Psoas muscle (tissue), 7 donors: ENCODE measurements at regions not wholly inside any gene's neighbourhood (a gene's known extent, or its start where the extent isn't known, plus 50 kb on each side); places are given as distances from the start of the nearest gene placed in this dataset.

Source experiments
- ATAC-seq, 4 donors: fragments of 200-7000 bp; cut with Tn5 transposase; one replicate each; pipeline ENCODE4 v1.9.1; 2020; ENCODE audit warnings: moderate library complexity in 3 of 4, mild to moderate bottlenecking in 2 of 4
- DNase-seq, 2 donors: peaks; one replicate each; pipeline ENCODE4 v3.0.0-alpha.2; 2020
- H3K27ac ChIP-seq: fragments of 200-600 bp; one replicate; pipeline ENCODE4 v1.8.0; 2022
- H3K27me3 ChIP-seq, 3 donors: fragments of 200-600 bp in 1 of 3; one replicate each; pipeline versions ENCODE4 v1.6.1 to v1.8.0; 2013 to 2022; ENCODE audit warnings: low read length in 2 of 3, mild to moderate bottlenecking in 2 of 3, moderate library complexity in 1 of 3; ENCODE audit not compliant: insufficient read depth in 3 of 3
- H3K36me3 ChIP-seq, 2 donors: fragments of 200-600 bp in 1 of 2; one replicate each; pipeline versions ENCODE4 v1.6.1 to v1.8.0; 2013 to 2022; ENCODE audit warnings: low read depth in 1 of 2, mild to moderate bottlenecking in 1 of 2, moderate library complexity in 1 of 2; ENCODE audit not compliant: insufficient read depth in 1 of 2
- H3K4me1 ChIP-seq: fragments of 200-600 bp; one replicate; pipeline ENCODE4 v1.8.0; 2022
- H3K4me3 ChIP-seq: fragments of 200-600 bp; one replicate; pipeline ENCODE4 v1.8.0; 2022; ENCODE audit warnings: mild to moderate bottlenecking
- H3K9me3 ChIP-seq: fragments of 200-600 bp; one replicate; pipeline ENCODE4 v1.8.0; 2022
- WGBS, 3 donors: extraction: QIAGEN DNeasy Blood & Tissue Kit; methylation state at CpG; one replicate each; pipeline versions ENCODE4 v1.1.6 to v1.1.7; 2013; 5-methylcytosine and 5-hydroxymethylcytosine counted together
- intact Hi-C, 2 donors: fragments of 100-400 bp; cut with DNase I; formaldehyde crosslinking; loops; one replicate each; pipeline versions ENCODE4 v1.11.0 to v1.14.2; 2022
- TF ChIP-seq, protein P1 (sequence below): fragments of 200-600 bp; IDR thresholded peaks from one replicate; pipeline ENCODE4 v1.8.0; 2022; ENCODE audit warnings: antibody characterized with exemption
- donor health status: healthy with polysubstance abuse.
- donor health status: DM: no; HTN: no; CAD: no; lungs with moderate emphysema.
- donor health status: Bipolar disorder and iron deficiency.
- donor health status: healthy.
- donor health status: DM: yes; HTN: yes; CAD: no.
- donor health status: DM: no; HTN: no; CAD: no.
- donor health status: DM: yes; HTN: yes; CAD: no.

DNA sequence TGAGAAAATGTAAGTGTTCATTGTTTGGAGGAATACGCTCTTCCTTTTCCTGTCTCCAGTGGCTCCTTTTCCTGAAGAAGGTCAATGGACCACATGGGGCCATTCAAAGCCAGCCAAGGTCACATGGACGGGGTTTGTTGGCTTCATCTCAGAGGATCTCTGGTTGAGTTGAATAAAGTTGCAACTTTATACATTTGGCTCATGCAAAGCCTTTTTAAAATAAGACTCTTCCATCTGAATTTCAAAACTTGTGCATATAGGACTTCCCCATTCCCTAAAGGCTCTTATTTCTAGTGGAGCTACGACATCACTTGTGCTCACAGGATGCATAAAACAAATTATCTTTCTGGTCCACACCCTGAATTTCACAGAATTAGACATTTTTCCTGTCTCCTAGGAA is 235.5 kb downstream of the CMPK2 start:
- no peaks in the 10 kb centered on the region for H3K9me3 ChIP-seq
- TF ChIP-seq, protein P1, sequence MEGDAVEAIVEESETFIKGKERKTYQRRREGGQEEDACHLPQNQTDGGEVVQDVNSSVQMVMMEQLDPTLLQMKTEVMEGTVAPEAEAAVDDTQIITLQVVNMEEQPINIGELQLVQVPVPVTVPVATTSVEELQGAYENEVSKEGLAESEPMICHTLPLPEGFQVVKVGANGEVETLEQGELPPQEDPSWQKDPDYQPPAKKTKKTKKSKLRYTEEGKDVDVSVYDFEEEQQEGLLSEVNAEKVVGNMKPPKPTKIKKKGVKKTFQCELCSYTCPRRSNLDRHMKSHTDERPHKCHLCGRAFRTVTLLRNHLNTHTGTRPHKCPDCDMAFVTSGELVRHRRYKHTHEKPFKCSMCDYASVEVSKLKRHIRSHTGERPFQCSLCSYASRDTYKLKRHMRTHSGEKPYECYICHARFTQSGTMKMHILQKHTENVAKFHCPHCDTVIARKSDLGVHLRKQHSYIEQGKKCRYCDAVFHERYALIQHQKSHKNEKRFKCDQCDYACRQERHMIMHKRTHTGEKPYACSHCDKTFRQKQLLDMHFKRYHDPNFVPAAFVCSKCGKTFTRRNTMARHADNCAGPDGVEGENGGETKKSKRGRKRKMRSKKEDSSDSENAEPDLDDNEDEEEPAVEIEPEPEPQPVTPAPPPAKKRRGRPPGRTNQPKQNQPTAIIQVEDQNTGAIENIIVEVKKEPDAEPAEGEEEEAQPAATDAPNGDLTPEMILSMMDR, result no peak
- DNase-seq (no peak), ATAC-seq (no peak)
- intact Hi-C loops, result no loop called here
- H3K4me1 ChIP-seq, result no peaks in the 10 kb centered on the region
- H3K27ac ChIP-seq, result no peak overlapping the region
- WGBS, 3 donors, result 48 to 50% (median 49%) methylated on average over 3 of the region's 3 CpGs
- H3K27me3 ChIP-seq, result no peaks in the 10 kb centered on the region
- H3K36me3 ChIP-seq, result no peaks in the 10 kb centered on the region
- no peak overlapping the region for H3K4me3 ChIP-seq

- peaks cover 0 to 2% (median 0%) of the 10 kb centered on the region in 3 donors for H3K27me3 ChIP-seq
- TF ChIP-seq, protein P1, result no peak
- H3K4me1 ChIP-seq, result no peaks in the 10 kb centered on the region
- WGBS, 3 donors, result 36 to 53% (median 52%) methylated on average over 1 of the region's 1 CpG
- no peak for DNase-seq
- no peak for ATAC-seq
- intact Hi-C loops, result no loop called here
- H3K27ac ChIP-seq, result no peak overlapping the region
- H3K36me3 ChIP-seq, result no peaks in the 10 kb centered on the region
- no peaks in the 10 kb centered on the region for H3K9me3 ChIP-seq
- H3K4me3 ChIP-seq, result no peak overlapping the region
Observed at GRCh38 chr2:6635296-6635695, 230.4 kb downstream of the CMPK2 start.

DNA sequence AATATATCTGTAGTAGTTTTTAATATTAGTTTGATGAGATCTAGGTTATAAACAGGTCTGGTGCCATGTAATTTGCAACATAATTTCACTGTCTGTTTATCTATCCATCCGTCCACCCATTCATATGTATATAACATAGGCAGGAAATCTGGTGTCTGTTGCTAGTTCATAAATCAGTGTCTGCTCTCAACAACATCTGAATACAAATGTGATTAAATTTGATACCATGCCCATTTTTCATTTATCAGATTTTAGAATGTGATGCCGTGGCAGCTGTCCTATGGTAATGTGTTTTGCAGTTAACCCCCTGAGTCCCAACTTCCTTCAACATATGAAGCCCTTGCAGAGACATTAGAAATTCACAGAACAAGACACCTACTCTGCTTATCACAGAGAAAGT is 228.4 kb downstream of the CMPK2 start:
- no peak for DNase-seq
- Histone ChIP-seq H3K27me3 (peaks cover 0 to 2% (median 0%) of the 10 kb centered on the region in 3 donors), H3K27ac (no peak overlapping the region), H3K36me3 (no peaks in the 10 kb centered on the region), H3K4me3 (no peak overlapping the region), H3K9me3 (no peaks in the 10 kb centered on the region), H3K4me1 (no peaks in the 10 kb centered on the region)
- WGBS, 3 donors, result 43 to 52% (median 50%) methylated on average over 2 of the region's 2 CpGs
- TF ChIP-seq, protein P1, result no peak
- ATAC-seq, result no peak
- intact Hi-C loops, result no loop called here

DNA sequence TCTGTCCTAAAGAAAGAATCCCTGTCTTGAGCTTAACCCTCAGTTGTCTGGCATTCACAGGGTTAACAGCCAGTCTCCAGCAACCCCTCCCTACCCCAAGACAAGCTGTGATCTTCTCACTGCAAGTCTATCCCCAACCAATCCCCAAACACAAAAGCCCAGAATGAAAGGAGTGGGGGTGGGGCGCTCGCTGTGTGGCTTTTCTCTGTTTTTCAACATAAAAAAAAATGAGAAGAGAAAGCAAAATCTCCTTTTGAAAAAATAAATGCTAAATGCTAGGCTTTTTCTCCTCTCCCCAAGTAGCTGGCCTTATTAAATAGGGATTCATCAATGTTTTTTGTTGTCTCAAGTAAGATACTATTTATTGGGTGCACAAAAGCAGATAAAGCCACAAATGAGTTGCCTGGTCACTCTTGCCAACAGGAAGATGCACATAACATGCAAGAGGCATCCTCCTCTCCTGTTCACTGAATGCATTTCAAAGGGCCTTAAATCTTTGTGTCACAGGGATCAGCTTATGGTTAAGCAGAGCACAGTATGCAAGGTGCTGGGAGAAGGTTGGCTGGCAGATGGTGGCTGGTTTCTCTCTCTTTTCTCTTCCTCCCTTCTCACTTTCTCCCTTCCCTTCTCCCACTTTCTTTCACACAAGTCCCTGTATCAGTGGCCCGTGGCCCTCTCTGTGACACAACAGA is 225.6 kb downstream of the CMPK2 start:
- ATAC-seq (no peak), DNase-seq (no peak)
- H3K36me3 ChIP-seq, result no peaks in the 10 kb centered on the region
- 56 to 65% (median 58%) methylated on average over 3 of the region's 3 CpGs for whole genome bisulfite sequencing, 3 donors
- H3K27me3 ChIP-seq, result peaks cover 0 to 2% (median 0%) of the 10 kb centered on the region in 3 donors
- H3K4me3 ChIP-seq, result no peak overlapping the region
- H3K9me3 ChIP-seq, result no peaks in the 10 kb centered on the region
- TF ChIP-seq, protein P1, result no peak
- no peak overlapping the region for H3K27ac ChIP-seq
- H3K4me1 ChIP-seq, result no peaks in the 10 kb centered on the region
- intact Hi-C loops, result no loop called here

- intact Hi-C loops, result no loop called here
- DNase-seq (no peak), ATAC-seq (no peak)
- TF ChIP-seq, protein P1, result no peak
- 83 to 84% (median 83%) methylated on average over 1 of the region's 1 CpG for WGBS, 3 donors
- Histone ChIP-seq H3K36me3 (no peaks in the 10 kb centered on the region), H3K9me3 (no peaks in the 10 kb centered on the region), H3K4me1 (no peaks in the 10 kb centered on the region), H3K27ac (no peak overlapping the region), H3K4me3 (no peak overlapping the region), H3K27me3 (peaks cover 0 to 2% (median 0%) of the 10 kb centered on the region in 3 donors)
Observed at GRCh38 chr2:6640621-6641015, 225.1 kb downstream of the CMPK2 start.
